PC-3 (cell line): ENCODE measurements at regions not wholly inside any gene's neighbourhood (a gene's known extent, or its start where the extent isn't known, plus 50 kb on each side); places are given as distances from the start of the nearest gene placed in this dataset.

Experiments used
- CTCF ChIP-seq: fragments of 300-600 bp; sonication (generic); conservative IDR thresholded peaks from 2 replicates; pipeline ENCODE4 v1.5.1; 2017; ENCODE audit warnings: antibody characterized with exemption, low read depth, mild to moderate bottlenecking, low read length
- EZH2 ChIP-seq: fragments of 300-600 bp; sonication (generic); IDR thresholded peaks from one replicate; pipeline ENCODE4 v1.6.1; 2017; ENCODE audit warnings: antibody characterized with exemption, mild to moderate bottlenecking, low read length; ENCODE audit not compliant: unreplicated experiment

DNA sequence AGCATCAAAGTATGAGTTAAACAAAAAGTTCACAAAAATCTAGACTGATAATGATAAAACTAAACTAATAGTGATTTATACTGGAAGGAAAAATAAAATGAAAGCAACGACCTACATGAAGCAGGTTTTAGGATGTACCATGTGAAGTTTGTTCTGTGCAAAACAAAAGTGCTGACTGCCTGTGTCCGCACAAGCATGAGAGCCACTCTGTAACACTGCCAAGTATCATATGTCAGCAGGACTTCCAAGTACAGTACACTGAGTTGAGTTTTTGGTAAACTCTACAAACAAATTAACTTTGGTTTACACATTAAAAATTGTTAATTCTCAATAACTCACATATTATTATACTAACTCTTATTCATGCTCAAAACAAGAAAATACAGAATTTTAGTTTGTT is 459.0 kb downstream of the PDGFC start:
- no peak for TF ChIP-seq CTCF
- no peak for TF ChIP-seq EZH2
